SK-N-SH treated with all-trans-retinoic acid at 6 μM for 48 hours (cell line): ENCODE measurements at regions not wholly inside any gene's neighbourhood (a gene's known extent, or its start where the extent isn't known, plus 50 kb on each side); places are given as distances from the start of the nearest gene placed in this dataset.

ENCODE experiments used
- ATAC-seq: fragments of 200-7000 bp; cut with Tn5 transposase; 3 replicates; pipeline ENCODE4 v1.9.1; 2020; ENCODE audit warnings: mild to moderate bottlenecking, moderate library complexity
- ARNTL ChIP-seq: fragments of 450-650 bp; formaldehyde crosslinking; IDR thresholded peaks from 2 replicates; pipeline ENCODE4 v1.5.0; 2020; ENCODE audit warnings: low read depth, mild to moderate bottlenecking, moderate library complexity, borderline replicate concordance
- BACH2 ChIP-seq: fragments of 250-450 bp; sonication (Bioruptor Pico); IDR thresholded peaks from 2 replicates; pipeline ENCODE4 v1.9.0; 2021; ENCODE audit warnings: mild to moderate bottlenecking, borderline replicate concordance
- CSDC2 ChIP-seq: fragments of 250-450 bp; sonication (Bioruptor Pico); IDR thresholded peaks from 2 replicates; pipeline ENCODE4 v1.5.0; 2020; ENCODE audit warnings: mild to moderate bottlenecking, moderate library complexity
- ESRRG ChIP-seq: fragments of 250-450 bp; sonication (Bioruptor Pico); IDR thresholded peaks from 2 replicates; pipeline ENCODE4 v1.6.1; 2021; ENCODE audit warnings: mild to moderate bottlenecking
- GLIS3 ChIP-seq: fragments of 250-450 bp; sonication (Bioruptor Pico); IDR thresholded peaks from 2 replicates; pipeline ENCODE4 v1.5.0; 2020; ENCODE audit warnings: mild to moderate bottlenecking, moderate library complexity
- ISL1 ChIP-seq: fragments of 250-450 bp; sonication (Bioruptor Pico); IDR thresholded peaks from 2 replicates; pipeline ENCODE4 v2.1.2; 2022; ENCODE audit warnings: mild to moderate bottlenecking, moderate library complexity
- OSR1 ChIP-seq: fragments of 250-450 bp; sonication (Bioruptor Pico); IDR thresholded peaks from 2 replicates; pipeline ENCODE4 v1.8.0; 2022; ENCODE audit warnings: moderate library complexity, mild to moderate bottlenecking, inconsistent platforms
- PPARA ChIP-seq: fragments of 250-450 bp; sonication (Bioruptor Pico); IDR thresholded peaks from 2 replicates; pipeline ENCODE4 v1.5.0; 2020; ENCODE audit warnings: mild to moderate bottlenecking, borderline replicate concordance
- RARB ChIP-seq: fragments of 250-450 bp; sonication (Bioruptor Pico); IDR thresholded peaks from 2 replicates; pipeline ENCODE4 v1.8.0; 2021; ENCODE audit warnings: mild to moderate bottlenecking, moderate library complexity
- SNAI2 ChIP-seq: fragments of 250-450 bp; sonication (Bioruptor Pico); IDR thresholded peaks from 2 replicates; pipeline ENCODE4 v1.5.0; 2020; ENCODE audit warnings: mild to moderate bottlenecking, moderate library complexity
- TCF4 ChIP-seq: fragments of 250-450 bp; sonication (Bioruptor Pico); IDR thresholded peaks from 2 replicates; pipeline ENCODE4 v1.8.0; 2021; ENCODE audit warnings: mild to moderate bottlenecking, moderate library complexity, borderline replicate concordance
- TOX ChIP-seq: fragments of 250-450 bp; sonication (Bioruptor Pico); IDR thresholded peaks from 2 replicates; pipeline ENCODE4 v1.8.0; 2021; ENCODE audit warnings: mild to moderate bottlenecking, moderate library complexity, borderline replicate concordance
- ZFP3 ChIP-seq: fragments of 250-450 bp; sonication (Bioruptor Pico); IDR thresholded peaks from 2 replicates; pipeline ENCODE4 v1.5.0; 2020; ENCODE audit warnings: mild to moderate bottlenecking, moderate library complexity
- ZFP30 ChIP-seq: fragments of 450-650 bp; formaldehyde crosslinking; IDR thresholded peaks from 2 replicates; pipeline ENCODE4 v1.5.0; 2022; ENCODE audit warnings: mild to moderate bottlenecking, moderate library complexity
- ZNF70 ChIP-seq: fragments of 450-650 bp; formaldehyde crosslinking; IDR thresholded peaks from 2 replicates; pipeline ENCODE4 v1.5.0; 2020; ENCODE audit warnings: mild to moderate bottlenecking, moderate library complexity
- ZNF8 ChIP-seq: fragments of 450-650 bp; formaldehyde crosslinking; IDR thresholded peaks from 2 replicates; pipeline ENCODE4 v1.5.0; 2020; ENCODE audit warnings: mild to moderate bottlenecking, moderate library complexity
- TF ChIP-seq, protein P1 (sequence below): fragments of 250-450 bp; sonication (Bioruptor Pico); IDR thresholded peaks from 2 replicates; pipeline ENCODE4 v1.8.0; 2020; ENCODE audit warnings: mild to moderate bottlenecking, moderate library complexity, borderline replicate concordance
- TF ChIP-seq, protein P2 (sequence below): fragments of 250-450 bp; sonication (Bioruptor Pico); IDR thresholded peaks from 2 replicates; pipeline ENCODE4 v1.8.0; 2021; ENCODE audit warnings: low read depth, mild to moderate bottlenecking, moderate library complexity, borderline replicate concordance
- TF ChIP-seq, protein P3 (sequence below): fragments of 250-450 bp; sonication (Bioruptor Pico); IDR thresholded peaks from 2 replicates; pipeline ENCODE4 v1.5.1; 2020; ENCODE audit warnings: low read depth, mild to moderate bottlenecking, moderate library complexity
- TF ChIP-seq, protein P4 (sequence below): fragments of 250-450 bp; sonication (Bioruptor Pico); IDR thresholded peaks from 2 replicates; pipeline ENCODE4 v1.5.1; 2021; ENCODE audit warnings: mild to moderate bottlenecking, moderate library complexity
- TF ChIP-seq, protein P5 (sequence below): fragments of 250-450 bp; sonication (Bioruptor Pico); IDR thresholded peaks from 2 replicates; pipeline ENCODE4 v1.5.0; 2020; ENCODE audit warnings: mild to moderate bottlenecking, moderate library complexity

DNA sequence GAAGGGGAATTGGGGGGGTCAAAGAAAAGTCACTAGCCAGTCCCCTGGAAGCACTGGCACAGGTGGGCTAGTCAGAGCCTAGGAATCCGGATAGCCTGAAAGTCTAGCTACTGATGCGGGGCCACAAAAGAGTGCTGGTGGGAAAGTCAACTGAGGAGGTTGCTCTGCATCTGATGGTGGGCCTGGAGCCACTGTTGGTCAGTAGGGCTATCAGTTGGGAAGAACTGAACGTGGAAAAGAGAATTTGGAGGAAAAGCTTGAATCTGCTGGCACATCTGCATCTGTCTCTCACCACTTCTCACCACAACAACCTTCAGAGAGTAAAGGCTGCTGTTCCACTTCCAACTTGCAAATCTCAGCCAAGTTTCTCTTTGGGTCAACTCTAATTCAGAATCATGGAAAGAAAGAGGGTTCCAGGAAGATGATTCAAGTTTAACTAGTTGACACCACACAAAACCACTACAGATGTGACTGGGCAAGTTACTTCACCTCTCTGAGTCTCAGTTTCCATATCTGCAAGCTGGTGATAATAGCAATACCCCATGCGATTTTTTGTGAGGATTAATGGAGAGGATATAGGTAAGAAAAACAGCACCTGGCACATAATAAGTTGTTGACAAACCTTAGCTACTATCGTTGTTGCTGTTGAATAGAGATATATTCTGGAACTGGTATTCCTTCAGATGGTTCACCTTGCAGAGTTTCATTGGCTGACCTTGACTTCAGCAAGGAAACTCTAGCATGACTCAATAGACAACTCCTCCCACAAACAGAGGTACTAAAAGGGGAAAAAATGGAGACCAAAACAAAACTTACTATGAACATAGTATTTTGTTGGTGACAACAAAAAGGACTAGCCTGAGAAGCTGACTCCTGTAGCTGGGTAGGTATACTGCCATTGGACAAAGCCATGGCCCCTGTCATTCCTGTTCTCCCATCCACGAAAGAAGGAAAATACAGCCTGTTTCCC is 280.2 kb upstream of the STT3B start:
- ATAC-seq, result no peak
- no peak for TF ChIP-seq ZFP30

DNA sequence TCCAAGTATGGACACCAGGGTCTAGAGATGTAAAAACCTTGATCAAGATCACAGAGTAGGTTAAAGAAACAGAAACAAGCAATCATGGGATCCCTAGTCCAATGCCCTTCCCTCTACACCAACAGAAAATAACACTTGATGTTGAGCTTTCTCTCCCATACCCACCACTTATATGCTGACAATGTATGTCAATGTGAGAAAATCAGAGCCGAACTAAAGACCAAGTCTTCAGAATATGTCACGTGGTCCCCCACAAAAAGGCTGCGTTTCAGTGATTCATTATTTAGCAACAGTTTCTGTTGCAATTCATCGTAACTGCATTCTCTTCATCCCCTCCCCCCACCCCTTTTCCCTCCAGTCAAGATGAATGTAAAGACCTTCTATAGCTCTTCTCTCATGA is 278.9 kb upstream of the STT3B start:
- no peak for ATAC-seq
- TF ChIP-seq, protein P1, sequence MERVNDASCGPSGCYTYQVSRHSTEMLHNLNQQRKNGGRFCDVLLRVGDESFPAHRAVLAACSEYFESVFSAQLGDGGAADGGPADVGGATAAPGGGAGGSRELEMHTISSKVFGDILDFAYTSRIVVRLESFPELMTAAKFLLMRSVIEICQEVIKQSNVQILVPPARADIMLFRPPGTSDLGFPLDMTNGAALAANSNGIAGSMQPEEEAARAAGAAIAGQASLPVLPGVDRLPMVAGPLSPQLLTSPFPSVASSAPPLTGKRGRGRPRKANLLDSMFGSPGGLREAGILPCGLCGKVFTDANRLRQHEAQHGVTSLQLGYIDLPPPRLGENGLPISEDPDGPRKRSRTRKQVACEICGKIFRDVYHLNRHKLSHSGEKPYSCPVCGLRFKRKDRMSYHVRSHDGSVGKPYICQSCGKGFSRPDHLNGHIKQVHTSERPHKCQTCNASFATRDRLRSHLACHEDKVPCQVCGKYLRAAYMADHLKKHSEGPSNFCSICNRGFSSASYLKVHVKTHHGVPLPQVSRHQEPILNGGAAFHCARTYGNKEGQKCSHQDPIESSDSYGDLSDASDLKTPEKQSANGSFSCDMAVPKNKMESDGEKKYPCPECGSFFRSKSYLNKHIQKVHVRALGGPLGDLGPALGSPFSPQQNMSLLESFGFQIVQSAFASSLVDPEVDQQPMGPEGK (CRISPR knock-in tag), result no peak
- TF ChIP-seq, all 23 proteins: peak for 0

DNA sequence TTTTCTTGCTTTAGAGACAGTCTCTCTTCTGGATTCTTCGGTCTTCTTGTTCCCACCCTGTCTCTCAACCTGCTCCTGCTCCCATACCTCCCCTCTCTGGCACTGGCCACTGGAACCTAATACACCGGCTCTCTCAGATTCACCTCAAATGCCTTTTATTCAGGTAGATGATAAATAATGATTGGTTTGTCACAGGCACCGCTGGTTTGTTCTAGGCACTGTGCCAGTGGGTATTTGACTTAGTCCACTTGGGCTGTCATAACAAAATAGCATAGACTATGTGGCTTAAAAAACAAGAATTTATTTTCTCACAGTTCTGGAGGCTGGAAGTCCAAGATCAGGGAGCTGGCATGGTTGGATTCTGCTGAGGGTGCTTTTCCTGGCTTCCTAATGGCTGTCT is 278.2 kb upstream of the STT3B start:
- no peak for TF ChIP-seq CSDC2 (CRISPR knock-in tag)
- no peak for TF ChIP-seq ISL1
- TF ChIP-seq ARNTL (CRISPR knock-in tag), result no peak
- no peak for TF ChIP-seq SNAI2 (CRISPR knock-in tag)
- TF ChIP-seq, protein P2, sequence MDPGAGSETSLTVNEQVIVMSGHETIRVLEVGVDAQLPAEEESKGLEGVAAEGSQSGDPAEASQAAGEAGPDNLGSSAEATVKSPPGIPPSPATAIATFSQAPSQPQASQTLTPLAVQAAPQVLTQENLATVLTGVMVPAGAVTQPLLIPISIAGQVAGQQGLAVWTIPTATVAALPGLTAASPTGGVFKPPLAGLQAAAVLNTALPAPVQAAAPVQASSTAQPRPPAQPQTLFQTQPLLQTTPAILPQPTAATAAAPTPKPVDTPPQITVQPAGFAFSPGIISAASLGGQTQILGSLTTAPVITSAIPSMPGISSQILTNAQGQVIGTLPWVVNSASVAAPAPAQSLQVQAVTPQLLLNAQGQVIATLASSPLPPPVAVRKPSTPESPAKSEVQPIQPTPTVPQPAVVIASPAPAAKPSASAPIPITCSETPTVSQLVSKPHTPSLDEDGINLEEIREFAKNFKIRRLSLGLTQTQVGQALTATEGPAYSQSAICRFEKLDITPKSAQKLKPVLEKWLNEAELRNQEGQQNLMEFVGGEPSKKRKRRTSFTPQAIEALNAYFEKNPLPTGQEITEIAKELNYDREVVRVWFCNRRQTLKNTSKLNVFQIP (CRISPR knock-in tag), result no peak
- no peak for TF ChIP-seq OSR1 (CRISPR knock-in tag)
- TF ChIP-seq TOX (CRISPR knock-in tag), result no peak
- TF ChIP-seq ZFP3 (CRISPR knock-in tag), result no peak
- no peak for TF ChIP-seq BACH2 (CRISPR knock-in tag)
- TF ChIP-seq, protein P1 (CRISPR knock-in tag), result no peak
- TF ChIP-seq, protein P3, sequence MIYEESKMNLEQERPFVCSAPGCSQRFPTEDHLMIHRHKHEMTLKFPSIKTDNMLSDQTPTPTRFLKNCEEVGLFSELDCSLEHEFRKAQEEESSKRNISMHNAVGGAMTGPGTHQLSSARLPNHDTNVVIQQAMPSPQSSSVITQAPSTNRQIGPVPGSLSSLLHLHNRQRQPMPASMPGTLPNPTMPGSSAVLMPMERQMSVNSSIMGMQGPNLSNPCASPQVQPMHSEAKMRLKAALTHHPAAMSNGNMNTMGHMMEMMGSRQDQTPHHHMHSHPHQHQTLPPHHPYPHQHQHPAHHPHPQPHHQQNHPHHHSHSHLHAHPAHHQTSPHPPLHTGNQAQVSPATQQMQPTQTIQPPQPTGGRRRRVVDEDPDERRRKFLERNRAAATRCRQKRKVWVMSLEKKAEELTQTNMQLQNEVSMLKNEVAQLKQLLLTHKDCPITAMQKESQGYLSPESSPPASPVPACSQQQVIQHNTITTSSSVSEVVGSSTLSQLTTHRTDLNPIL (CRISPR knock-in tag), result no peak
- no peak for TF ChIP-seq RARB (CRISPR knock-in tag)
- no peak for TF ChIP-seq PPARA (CRISPR knock-in tag)
- TF ChIP-seq ZNF8, result no peak
- TF ChIP-seq TCF4, result no peak
- TF ChIP-seq ZFP30, result no peak
- TF ChIP-seq GLIS3, result no peak
- TF ChIP-seq ZNF70, result no peak
- TF ChIP-seq, protein P4, sequence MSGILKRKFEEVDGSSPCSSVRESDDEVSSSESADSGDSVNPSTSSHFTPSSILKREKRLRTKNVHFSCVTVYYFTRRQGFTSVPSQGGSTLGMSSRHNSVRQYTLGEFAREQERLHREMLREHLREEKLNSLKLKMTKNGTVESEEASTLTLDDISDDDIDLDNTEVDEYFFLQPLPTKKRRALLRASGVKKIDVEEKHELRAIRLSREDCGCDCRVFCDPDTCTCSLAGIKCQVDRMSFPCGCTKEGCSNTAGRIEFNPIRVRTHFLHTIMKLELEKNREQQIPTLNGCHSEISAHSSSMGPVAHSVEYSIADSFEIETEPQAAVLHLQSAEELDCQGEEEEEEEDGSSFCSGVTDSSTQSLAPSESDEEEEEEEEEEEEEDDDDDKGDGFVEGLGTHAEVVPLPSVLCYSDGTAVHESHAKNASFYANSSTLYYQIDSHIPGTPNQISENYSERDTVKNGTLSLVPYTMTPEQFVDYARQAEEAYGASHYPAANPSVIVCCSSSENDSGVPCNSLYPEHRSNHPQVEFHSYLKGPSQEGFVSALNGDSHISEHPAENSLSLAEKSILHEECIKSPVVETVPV (CRISPR knock-in tag), result no peak
- ATAC-seq, result no peak

DNA sequence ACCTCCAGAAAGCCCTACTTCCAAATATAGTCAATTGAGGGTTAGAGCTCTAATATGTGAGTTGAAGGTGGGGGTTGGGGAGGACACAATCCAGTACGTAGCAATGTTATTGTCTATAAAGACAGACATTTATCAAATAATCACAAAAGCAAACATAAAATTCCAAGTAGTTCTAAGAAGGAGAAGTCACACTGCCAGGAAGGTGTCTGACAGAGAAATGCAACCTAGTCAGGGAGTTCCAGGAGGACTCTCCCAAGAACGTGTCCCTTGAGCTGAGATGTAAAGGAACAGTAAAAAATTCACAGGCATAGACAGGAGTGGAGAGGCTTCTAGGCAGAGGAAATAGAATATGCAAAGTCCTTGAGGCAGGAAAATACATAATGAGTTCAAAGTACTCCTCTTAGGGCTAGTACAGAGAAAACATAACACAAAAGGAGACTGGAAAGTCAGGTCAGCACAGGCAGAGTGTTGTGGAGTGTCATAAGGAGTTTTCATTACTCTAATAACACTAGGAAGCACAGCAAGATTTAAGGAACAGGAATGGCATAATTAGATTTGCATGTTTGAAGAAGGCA is 277.6 kb upstream of the STT3B start:
- ATAC-seq, result no peak
- no peak for TF ChIP-seq OSR1 (CRISPR knock-in tag)
- no peak for TF ChIP-seq ISL1
- TF ChIP-seq GLIS3, result no peak
- TF ChIP-seq ARNTL (CRISPR knock-in tag), result no peak
- no peak for TF ChIP-seq TCF4
- TF ChIP-seq, protein P4 (CRISPR knock-in tag), result no peak
- TF ChIP-seq ESRRG (CRISPR knock-in tag), result no peak
- TF ChIP-seq BACH2 (CRISPR knock-in tag), result no peak
- no peak for TF ChIP-seq SNAI2 (CRISPR knock-in tag)
- no peak for TF ChIP-seq CSDC2 (CRISPR knock-in tag)
- TF ChIP-seq TOX (CRISPR knock-in tag), result no peak
- no peak for TF ChIP-seq PPARA (CRISPR knock-in tag)
- TF ChIP-seq, protein P5, sequence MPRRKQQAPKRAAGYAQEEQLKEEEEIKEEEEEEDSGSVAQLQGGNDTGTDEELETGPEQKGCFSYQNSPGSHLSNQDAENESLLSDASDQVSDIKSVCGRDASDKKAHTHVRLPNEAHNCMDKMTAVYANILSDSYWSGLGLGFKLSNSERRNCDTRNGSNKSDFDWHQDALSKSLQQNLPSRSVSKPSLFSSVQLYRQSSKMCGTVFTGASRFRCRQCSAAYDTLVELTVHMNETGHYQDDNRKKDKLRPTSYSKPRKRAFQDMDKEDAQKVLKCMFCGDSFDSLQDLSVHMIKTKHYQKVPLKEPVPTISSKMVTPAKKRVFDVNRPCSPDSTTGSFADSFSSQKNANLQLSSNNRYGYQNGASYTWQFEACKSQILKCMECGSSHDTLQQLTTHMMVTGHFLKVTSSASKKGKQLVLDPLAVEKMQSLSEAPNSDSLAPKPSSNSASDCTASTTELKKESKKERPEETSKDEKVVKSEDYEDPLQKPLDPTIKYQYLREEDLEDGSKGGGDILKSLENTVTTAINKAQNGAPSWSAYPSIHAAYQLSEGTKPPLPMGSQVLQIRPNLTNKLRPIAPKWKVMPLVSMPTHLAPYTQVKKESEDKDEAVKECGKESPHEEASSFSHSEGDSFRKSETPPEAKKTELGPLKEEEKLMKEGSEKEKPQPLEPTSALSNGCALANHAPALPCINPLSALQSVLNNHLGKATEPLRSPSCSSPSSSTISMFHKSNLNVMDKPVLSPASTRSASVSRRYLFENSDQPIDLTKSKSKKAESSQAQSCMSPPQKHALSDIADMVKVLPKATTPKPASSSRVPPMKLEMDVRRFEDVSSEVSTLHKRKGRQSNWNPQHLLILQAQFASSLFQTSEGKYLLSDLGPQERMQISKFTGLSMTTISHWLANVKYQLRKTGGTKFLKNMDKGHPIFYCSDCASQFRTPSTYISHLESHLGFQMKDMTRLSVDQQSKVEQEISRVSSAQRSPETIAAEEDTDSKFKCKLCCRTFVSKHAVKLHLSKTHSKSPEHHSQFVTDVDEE (CRISPR knock-in tag), result no peak
- no peak for TF ChIP-seq ZNF8
- TF ChIP-seq ZFP30, result no peak
